ENCODE measurements at regions not wholly inside any gene's neighbourhood (a gene's known extent, or its start where the extent isn't known, plus 50 kb on each side); places are given as distances from the start of the nearest gene placed in this dataset.

DNA sequence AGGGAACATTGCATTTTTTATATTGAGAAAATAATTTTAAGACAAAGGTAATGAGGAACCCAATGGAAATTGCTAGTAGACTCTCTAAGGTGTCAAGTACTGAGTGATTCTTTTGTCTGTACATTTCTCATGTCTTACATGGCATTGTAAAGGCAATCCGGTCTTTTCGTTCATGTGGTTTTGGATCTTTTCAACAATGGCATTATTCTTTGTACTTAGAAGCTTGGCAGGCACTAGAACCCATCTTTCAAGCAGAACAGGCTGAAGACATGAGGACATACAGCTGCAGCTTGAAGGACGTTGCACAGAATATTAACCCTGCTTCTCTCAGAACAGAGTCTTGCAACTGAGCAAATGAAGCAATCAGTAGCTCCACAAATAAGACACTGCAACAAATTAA is 231.5 kb upstream of the ZFHX3 start:
- DNase-seq = peak in 1 of 3 donors; percentile 23
- no peak overlapping the region for H3K4me3 ChIP-seq
- TF ChIP-seq CTCF (IDR thresholded peaks at IDR 0.05; ENCODE audit: control extremely low read depth, extremely low read depth) = no peak
- no peaks in the 10 kb centered on the region for H3K36me3 ChIP-seq (ENCODE audit: control insufficient read depth in 4 of 4, insufficient read depth in 4 of 4, low read length in 4 of 4)
- H3K4me1 ChIP-seq (ENCODE audit: control insufficient read depth in 5 of 5, insufficient read depth in 5 of 5, low read length in 5 of 5) = peaks cover 0 to 6% (median 0%) of the 10 kb centered on the region in 5 donors
- H3K9me3 ChIP-seq (ENCODE audit: control insufficient read depth in 4 of 4, insufficient read depth in 3 of 4, low read length in 3 of 4) = no peaks in the 10 kb centered on the region
- no peak overlapping the region for H3K9ac ChIP-seq (ENCODE audit: insufficient read depth in 1 of 2, low read length in 2 of 2)
- H3K27me3 ChIP-seq (ENCODE audit: control insufficient read depth in 3 of 3, insufficient read depth in 3 of 3, low read length in 2 of 3) = no peaks in the 10 kb centered on the region
- no peak overlapping the region for H3K27ac ChIP-seq (ENCODE audit: low read depth in 1 of 2, low read length in 1 of 2)
- 64 to 79% methylated on average over 3 of the region's 3 CpGs for WGBS, 2 donors
- no peak for ATAC-seq (ENCODE audit: insufficient read depth, low FRiP score)

DNA sequence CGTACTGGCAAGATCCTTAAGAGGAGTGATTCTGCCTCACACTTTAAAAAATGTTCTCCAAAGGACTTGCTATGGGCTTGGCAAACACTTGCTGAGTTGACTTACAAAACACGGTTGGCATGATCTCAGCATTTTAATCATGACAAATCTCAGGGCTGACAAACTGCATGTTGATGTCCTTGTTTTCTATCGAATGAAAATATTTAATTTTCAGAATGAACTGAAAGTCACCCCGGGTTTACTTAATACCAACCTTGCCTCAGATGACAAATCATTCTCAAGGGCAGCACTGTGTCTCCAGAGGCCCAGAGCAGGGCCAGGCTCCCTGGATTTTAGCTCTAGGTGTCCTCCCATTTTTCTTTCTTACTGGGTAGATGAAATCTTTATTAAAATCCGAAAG is 229.1 kb upstream of the ZFHX3 start:
- WGBS, 2 donors = 67 to 75% methylated on average over 5 of the region's 5 CpGs
- no peaks in the 10 kb centered on the region for H3K9me3 ChIP-seq (ENCODE audit: control insufficient read depth in 4 of 4, insufficient read depth in 3 of 4, low read length in 3 of 4)
- no peaks in the 10 kb centered on the region for H3K27me3 ChIP-seq (ENCODE audit: control insufficient read depth in 3 of 3, insufficient read depth in 3 of 3, low read length in 2 of 3)
- H3K36me3 ChIP-seq (ENCODE audit: control insufficient read depth in 4 of 4, insufficient read depth in 4 of 4, low read length in 4 of 4) = no peaks in the 10 kb centered on the region
- ATAC-seq (ENCODE audit: insufficient read depth, low FRiP score) = no peak
- no peak for TF ChIP-seq CTCF (IDR thresholded peaks at IDR 0.05; ENCODE audit: control extremely low read depth, extremely low read depth)
- no peak overlapping the region for H3K9ac ChIP-seq (ENCODE audit: insufficient read depth in 1 of 2, low read length in 2 of 2)
- DNase-seq = peak in 1 of 3 donors; percentile 29
- H3K4me3 ChIP-seq = no peak overlapping the region
- H3K4me1 ChIP-seq (ENCODE audit: control insufficient read depth in 5 of 5, insufficient read depth in 5 of 5, low read length in 5 of 5) = peaks cover 0 to 6% (median 0%) of the 10 kb centered on the region in 5 donors
- no peak overlapping the region for H3K27ac ChIP-seq (ENCODE audit: low read depth in 1 of 2, low read length in 1 of 2)

- TF ChIP-seq CTCF (IDR thresholded peaks at IDR 0.05; ENCODE audit: control extremely low read depth, extremely low read depth) = no peak
- H3K27ac ChIP-seq (ENCODE audit: low read depth in 1 of 2, low read length in 1 of 2) = no peak overlapping the region
- H3K4me3 ChIP-seq = no peak overlapping the region
- H3K9me3 ChIP-seq (ENCODE audit: control insufficient read depth in 4 of 4, insufficient read depth in 3 of 4, low read length in 3 of 4) = no peaks in the 10 kb centered on the region
- no peaks in the 10 kb centered on the region for H3K36me3 ChIP-seq (ENCODE audit: control insufficient read depth in 4 of 4, insufficient read depth in 4 of 4, low read length in 4 of 4)
- H3K27me3 ChIP-seq (ENCODE audit: control insufficient read depth in 3 of 3, insufficient read depth in 3 of 3, low read length in 2 of 3) = no peaks in the 10 kb centered on the region
- WGBS, 2 donors = 87 to 88% methylated on average over 2 of the region's 2 CpGs
- no peak for ATAC-seq (ENCODE audit: insufficient read depth, low FRiP score)
- no peak overlapping the region for H3K9ac ChIP-seq (ENCODE audit: insufficient read depth in 1 of 2, low read length in 2 of 2)
- no peak for DNase-seq
- H3K4me1 ChIP-seq (ENCODE audit: control insufficient read depth in 5 of 5, insufficient read depth in 5 of 5, low read length in 5 of 5) = peaks cover 0 to 6% (median 0%) of the 10 kb centered on the region in 5 donors
Measured at GRCh38 chr16:73275448-73275847, 227.5 kb upstream of the ZFHX3 start.

DNA sequence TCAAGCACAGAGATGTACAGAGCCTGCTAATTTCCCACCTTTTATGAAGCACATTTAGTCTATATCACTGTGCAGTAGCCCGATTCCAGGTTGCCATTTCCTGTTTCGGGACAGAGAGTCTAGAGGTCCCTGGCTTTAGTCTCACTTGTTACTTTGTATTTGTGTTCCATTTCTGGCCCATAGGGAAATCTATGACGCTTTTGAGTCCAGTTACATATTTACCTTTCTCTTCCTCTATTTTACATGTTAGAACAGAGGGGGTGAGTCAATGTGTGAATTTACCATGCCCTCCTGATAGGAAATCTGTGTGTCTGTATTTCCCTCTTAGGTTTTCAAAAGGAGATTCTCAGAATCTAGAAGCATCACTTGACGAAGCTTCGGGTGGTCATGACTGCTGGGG is 227.1 kb upstream of the ZFHX3 start:
- no peaks in the 10 kb centered on the region for H3K9me3 ChIP-seq (ENCODE audit: control insufficient read depth in 4 of 4, insufficient read depth in 3 of 4, low read length in 3 of 4)
- no peak overlapping the region for H3K9ac ChIP-seq (ENCODE audit: insufficient read depth in 1 of 2, low read length in 2 of 2)
- peaks cover 0 to 6% (median 0%) of the 10 kb centered on the region in 5 donors for H3K4me1 ChIP-seq (ENCODE audit: control insufficient read depth in 5 of 5, insufficient read depth in 5 of 5, low read length in 5 of 5)
- ATAC-seq (ENCODE audit: insufficient read depth, low FRiP score) (no peak), DNase-seq (no peak)
- H3K4me3 ChIP-seq = no peak overlapping the region
- 72 to 77% methylated on average over 5 of the region's 5 CpGs for WGBS, 2 donors
- TF ChIP-seq CTCF (IDR thresholded peaks at IDR 0.05; ENCODE audit: control extremely low read depth, extremely low read depth) = no peak
- H3K27ac ChIP-seq (ENCODE audit: low read depth in 1 of 2, low read length in 1 of 2) = no peak overlapping the region
- no peaks in the 10 kb centered on the region for H3K27me3 ChIP-seq (ENCODE audit: control insufficient read depth in 3 of 3, insufficient read depth in 3 of 3, low read length in 2 of 3)
- no peaks in the 10 kb centered on the region for H3K36me3 ChIP-seq (ENCODE audit: control insufficient read depth in 4 of 4, insufficient read depth in 4 of 4, low read length in 4 of 4)

Measured in lung (tissue), 11 donors.